ENCODE measurements at regions not wholly inside any gene's neighbourhood (a gene's known extent, or its start where the extent isn't known, plus 50 kb on each side); places are given as distances from the start of the nearest gene placed in this dataset.

- no peak for DNase-seq
Observed at GRCh38 chr9:88767504-88767790, 223.8 kb upstream of the S1PR3 start.

- no peak for DNase-seq
Observed at GRCh38 chr9:88772575-88772974, 218.7 kb upstream of the S1PR3 start.

- DNase-seq, result no peak
Observed at GRCh38 chr9:88773126-88773525, 218.1 kb upstream of the S1PR3 start.

- no peak for DNase-seq
Observed at GRCh38 chr9:88773627-88774244, 217.5 kb upstream of the S1PR3 start.

- no peak for DNase-seq
Observed at GRCh38 chr9:88775037-88775471, 216.2 kb upstream of the S1PR3 start.

- DNase-seq, result no peak
Observed at GRCh38 chr9:88775559-88775958, 215.7 kb upstream of the S1PR3 start.

GRCh38 chr9:88775966-88776365 is 215.3 kb upstream of the S1PR3 start:
- no peak for DNase-seq

GRCh38 chr9:88776717-88777497 is 214.4 kb upstream of the S1PR3 start:
- no peak for DNase-seq

GRCh38 chr9:88777498-88778312 is 213.6 kb upstream of the S1PR3 start:
- no peak for DNase-seq

- no peak for DNase-seq
Observed at GRCh38 chr9:88781628-88782391, 209.5 kb upstream of the S1PR3 start.

- DNase-seq, result no peak
Observed at GRCh38 chr9:88782931-88783710, 208.1 kb upstream of the S1PR3 start.

- no peak for DNase-seq
Observed at GRCh38 chr9:88783711-88784083, 207.6 kb upstream of the S1PR3 start.

GRCh38 chr9:88784960-88785359 is 206.3 kb upstream of the S1PR3 start:
- DNase-seq, result no peak

- no peak for DNase-seq
Observed at GRCh38 chr9:88786291-88787079, 204.8 kb upstream of the S1PR3 start.

- DNase-seq, result no peak
Observed at GRCh38 chr9:88789785-88790184, 201.5 kb upstream of the S1PR3 start.

GRCh38 chr9:88791105-88791805 is 200.0 kb upstream of the S1PR3 start:
- DNase-seq, result no peak

- DNase-seq, result no peak
Observed at GRCh38 chr9:88792502-88792901, 198.8 kb upstream of the S1PR3 start.

GRCh38 chr9:88794100-88794499 is 197.2 kb upstream of the S1PR3 start:
- no peak for DNase-seq

- DNase-seq, result no peak
Observed at GRCh38 chr9:88796947-88797346, 194.3 kb upstream of the S1PR3 start.

- DNase-seq, result no peak
Observed at GRCh38 chr9:88798476-88798875, 192.8 kb upstream of the S1PR3 start.

All from stimulated activated CD4-positive, alpha-beta T cell treated with anti-CD3 and anti-CD28 coated beads, Interleukin-1b, Interleukin-23, amount 100 ng/mL, for 48 hours (primary cell).